ENCODE measurements at regions not wholly inside any gene's neighbourhood (a gene's known extent, or its start where the extent isn't known, plus 50 kb on each side); places are given as distances from the start of the nearest gene placed in this dataset.

DNA sequence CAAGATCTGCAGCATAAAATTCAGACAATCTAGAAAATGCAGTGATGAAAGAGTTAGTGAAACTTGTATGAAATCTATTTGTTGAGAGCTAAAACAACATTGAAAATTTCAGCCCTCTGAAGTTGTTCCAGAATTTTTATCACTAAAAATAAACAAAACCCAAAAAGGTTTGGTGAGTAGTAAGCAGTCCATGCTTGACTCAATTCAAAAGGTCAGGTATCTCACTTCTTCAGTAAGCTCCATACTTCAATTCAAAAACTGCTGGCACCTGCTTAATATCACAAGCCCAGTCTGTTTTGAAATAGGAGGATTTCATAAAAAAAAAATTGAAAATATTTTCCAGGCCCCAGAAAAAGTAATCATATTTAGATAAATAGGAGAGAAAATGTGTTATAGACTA, 894.4 kb downstream of the SLITRK5 start:
- Histone ChIP-seq H3F3A (ENCODE audit: control insufficient read depth, insufficient read depth) (no peaks in the 10 kb centered on the region), H4K20me1 (ENCODE audit: control insufficient read depth, insufficient read depth, low read depth, low read length) (no peaks in the 10 kb centered on the region), H3K27me3 (ENCODE audit: control insufficient read depth, low read length) (no peaks in the 10 kb centered on the region), H3K4me3 (ENCODE audit: low read length) (no peak overlapping the region), H3K4me2 (ENCODE audit: low read length) (no peak overlapping the region), H3K36me3 (ENCODE audit: control insufficient read depth, low read length) (no peaks in the 10 kb centered on the region), H3K27ac (ENCODE audit: low read depth, low read length) (no peak overlapping the region), H3K9me2 (replicated peaks; ENCODE audit: control insufficient read depth, low read length) (no peaks in the 10 kb centered on the region; the same call in 1 of the 2 replicates), H3K79me2 (ENCODE audit: control insufficient read depth, low read length) (no peaks in the 10 kb centered on the region), H3K4me1 (ENCODE audit: control insufficient read depth, low read length) (no peaks in the 10 kb centered on the region), H3K9me3 (ENCODE audit: control insufficient read depth, insufficient read depth, low read length) (no peaks in the 10 kb centered on the region)
- TF ChIP-seq EZH2phosphoT487 (IDR thresholded peaks at IDR 0.05; ENCODE audit: borderline replicate concordance, low read length), result no peak
- TF ChIP-seq, protein P1, sequence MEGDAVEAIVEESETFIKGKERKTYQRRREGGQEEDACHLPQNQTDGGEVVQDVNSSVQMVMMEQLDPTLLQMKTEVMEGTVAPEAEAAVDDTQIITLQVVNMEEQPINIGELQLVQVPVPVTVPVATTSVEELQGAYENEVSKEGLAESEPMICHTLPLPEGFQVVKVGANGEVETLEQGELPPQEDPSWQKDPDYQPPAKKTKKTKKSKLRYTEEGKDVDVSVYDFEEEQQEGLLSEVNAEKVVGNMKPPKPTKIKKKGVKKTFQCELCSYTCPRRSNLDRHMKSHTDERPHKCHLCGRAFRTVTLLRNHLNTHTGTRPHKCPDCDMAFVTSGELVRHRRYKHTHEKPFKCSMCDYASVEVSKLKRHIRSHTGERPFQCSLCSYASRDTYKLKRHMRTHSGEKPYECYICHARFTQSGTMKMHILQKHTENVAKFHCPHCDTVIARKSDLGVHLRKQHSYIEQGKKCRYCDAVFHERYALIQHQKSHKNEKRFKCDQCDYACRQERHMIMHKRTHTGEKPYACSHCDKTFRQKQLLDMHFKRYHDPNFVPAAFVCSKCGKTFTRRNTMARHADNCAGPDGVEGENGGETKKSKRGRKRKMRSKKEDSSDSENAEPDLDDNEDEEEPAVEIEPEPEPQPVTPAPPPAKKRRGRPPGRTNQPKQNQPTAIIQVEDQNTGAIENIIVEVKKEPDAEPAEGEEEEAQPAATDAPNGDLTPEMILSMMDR (IDR thresholded peaks at IDR 0.05; ENCODE audit: low read depth, low read length, poor library complexity, severe bottlenecking), result no peak

DNA sequence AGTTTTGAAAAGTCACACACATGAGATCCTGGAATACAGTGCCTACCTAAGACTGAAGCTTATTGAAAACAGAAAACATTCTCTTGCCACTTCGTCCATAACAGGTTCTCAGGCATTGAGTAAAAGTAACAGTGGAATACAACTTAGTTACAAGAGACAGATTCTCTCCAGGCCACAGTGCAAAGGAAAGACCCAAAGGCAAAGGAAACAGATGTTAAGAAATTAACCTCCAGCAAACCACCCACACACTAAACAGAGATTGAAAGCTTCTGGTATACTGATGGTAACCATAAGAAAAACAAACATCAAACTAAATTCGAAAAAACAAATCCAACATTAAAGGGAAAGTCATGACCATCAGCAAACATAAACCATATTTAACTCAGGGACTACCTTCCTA, 914.7 kb downstream of the SLITRK5 start:
- Histone ChIP-seq H4K20me1 (ENCODE audit: control insufficient read depth, insufficient read depth, low read depth, low read length) (no peaks in the 10 kb centered on the region), H3K27me3 (ENCODE audit: control insufficient read depth, low read length) (no peaks in the 10 kb centered on the region), H3K36me3 (ENCODE audit: control insufficient read depth, low read length) (no peaks in the 10 kb centered on the region), H3K9me3 (ENCODE audit: control insufficient read depth, insufficient read depth, low read length) (no peaks in the 10 kb centered on the region), H3K27ac (ENCODE audit: low read depth, low read length) (no peak overlapping the region), H3F3A (ENCODE audit: control insufficient read depth, insufficient read depth) (no peaks in the 10 kb centered on the region), H3K4me2 (ENCODE audit: low read length) (no peak overlapping the region), H3K4me1 (ENCODE audit: control insufficient read depth, low read length) (no peaks in the 10 kb centered on the region), H3K9me2 (replicated peaks; ENCODE audit: control insufficient read depth, low read length) (no peaks in the 10 kb centered on the region), H3K79me2 (ENCODE audit: control insufficient read depth, low read length) (no peaks in the 10 kb centered on the region), H3K4me3 (ENCODE audit: low read length) (no peak overlapping the region)
- TF ChIP-seq EZH2phosphoT487 (IDR thresholded peaks at IDR 0.05; ENCODE audit: borderline replicate concordance, low read length), result no peak
- TF ChIP-seq, protein P1 (IDR thresholded peaks at IDR 0.05; ENCODE audit: low read depth, low read length, poor library complexity, severe bottlenecking), result no peak

- Histone ChIP-seq H3K4me2 (ENCODE audit: low read length) (no peak overlapping the region), H3F3A (ENCODE audit: control insufficient read depth, insufficient read depth) (no peaks in the 10 kb centered on the region), H3K9me3 (ENCODE audit: control insufficient read depth, insufficient read depth, low read length) (no peaks in the 10 kb centered on the region), H3K27ac (ENCODE audit: low read depth, low read length) (no peak overlapping the region), H3K4me3 (ENCODE audit: low read length) (no peak overlapping the region), H3K4me1 (ENCODE audit: control insufficient read depth, low read length) (no peaks in the 10 kb centered on the region), H3K27me3 (ENCODE audit: control insufficient read depth, low read length) (no peaks in the 10 kb centered on the region), H3K9me2 (replicated peaks; ENCODE audit: control insufficient read depth, low read length) (no peaks in the 10 kb centered on the region), H3K79me2 (ENCODE audit: control insufficient read depth, low read length) (no peaks in the 10 kb centered on the region), H3K36me3 (ENCODE audit: control insufficient read depth, low read length) (no peaks in the 10 kb centered on the region), H4K20me1 (ENCODE audit: control insufficient read depth, insufficient read depth, low read depth, low read length) (no peaks in the 10 kb centered on the region)
- TF ChIP-seq EZH2phosphoT487 (IDR thresholded peaks at IDR 0.05; ENCODE audit: borderline replicate concordance, low read length), result no peak
- TF ChIP-seq, protein P1 (IDR thresholded peaks at IDR 0.05; ENCODE audit: low read depth, low read length, poor library complexity, severe bottlenecking), result no peak
Measured at GRCh38 chr13:88586263-88586662, 915.1 kb downstream of the SLITRK5 start.

- Histone ChIP-seq H3K27me3 (ENCODE audit: control insufficient read depth, low read length) (no peaks in the 10 kb centered on the region), H3F3A (ENCODE audit: control insufficient read depth, insufficient read depth) (no peaks in the 10 kb centered on the region), H4K20me1 (ENCODE audit: control insufficient read depth, insufficient read depth, low read depth, low read length) (no peaks in the 10 kb centered on the region), H3K4me1 (ENCODE audit: control insufficient read depth, low read length) (no peaks in the 10 kb centered on the region), H3K27ac (ENCODE audit: low read depth, low read length) (no peak overlapping the region), H3K9me3 (ENCODE audit: control insufficient read depth, insufficient read depth, low read length) (peaks cover 5% of the 10 kb centered on the region), H3K79me2 (ENCODE audit: control insufficient read depth, low read length) (no peaks in the 10 kb centered on the region), H3K36me3 (ENCODE audit: control insufficient read depth, low read length) (no peaks in the 10 kb centered on the region), H3K9me2 (replicated peaks; ENCODE audit: control insufficient read depth, low read length) (no peaks in the 10 kb centered on the region), H3K4me3 (ENCODE audit: low read length) (no peak overlapping the region), H3K4me2 (ENCODE audit: low read length) (no peak overlapping the region)
- TF ChIP-seq, protein P1 (IDR thresholded peaks at IDR 0.05; ENCODE audit: low read depth, low read length, poor library complexity, severe bottlenecking), result no peak
- no peak for TF ChIP-seq EZH2phosphoT487 (IDR thresholded peaks at IDR 0.05; ENCODE audit: borderline replicate concordance, low read length)
Measured at GRCh38 chr13:88590574-88590973, 919.4 kb downstream of the SLITRK5 start.
